NOMO-1 (cell line): ENCODE measurements at regions not wholly inside any gene's neighbourhood (a gene's known extent, or its start where the extent isn't known, plus 50 kb on each side); places are given as distances from the start of the nearest gene placed in this dataset.
"Not testable (repeated sequence)": the region's sequence is repeated elsewhere in the genome, so short reads cannot be mapped to it uniquely, and the experiment has no call there.

Experiments used
- DNase-seq, 2 experiments: peaks; one replicate each; lab custom pipeline; 2025; ENCODE audit not compliant: unreplicated experiment in 2 of 2; lab: John Stamatoyannopoulos, UW

- DNase-seq, result no peak
These were observed 242.2 kb downstream of the BLID start for GRCh38 chr11:121873766-121874165.

- DNase-seq, result no peak
These were observed 243.7 kb downstream of the BLID start for GRCh38 chr11:121872356-121872755.

GRCh38 chr11:121870206-121871045, 245.6 kb downstream of the BLID start:
- DNase-seq, result no peak

GRCh38 chr11:121869478-121869877, 246.5 kb downstream of the BLID start:
- DNase-seq, result no peak

- DNase-seq, result no peak
These were observed 249.3 kb downstream of the BLID start for GRCh38 chr11:121866754-121867153.

- DNase-seq, result peak; percentile 12 to 35
These were observed 251.4 kb downstream of the BLID start for GRCh38 chr11:121864660-121865059.

- DNase-seq, result no peak
These were observed 252.9 kb downstream of the BLID start for GRCh38 chr11:121863126-121863525.

- not testable (repeated sequence) for DNase-seq
These were observed 260.9 kb downstream of the BLID start for GRCh38 chr11:121855138-121855537.

GRCh38 chr11:121844016-121844415, 272.0 kb downstream of the BLID start:
- DNase-seq, result no peak

GRCh38 chr11:121842192-121842585, 273.8 kb downstream of the BLID start:
- DNase-seq, result no peak

GRCh38 chr11:121841487-121842191, 274.4 kb downstream of the BLID start:
- DNase-seq, result no peak

- DNase-seq, result no peak
These were observed 276.2 kb downstream of the BLID start for GRCh38 chr11:121839781-121840180.

GRCh38 chr11:121838571-121838970, 277.4 kb downstream of the BLID start:
- DNase-seq, result no peak

GRCh38 chr11:121833970-121834369, 282.0 kb downstream of the BLID start:
- no peak for DNase-seq

- peak; percentile 5 to 51 for DNase-seq
These were observed 286.8 kb downstream of the BLID start for GRCh38 chr11:121829159-121829643.

GRCh38 chr11:121814962-121815361, 301.1 kb downstream of the BLID start:
- no peak for DNase-seq

- no peak for DNase-seq
These were observed 301.7 kb downstream of the BLID start for GRCh38 chr11:121814296-121814695.

- no peak for DNase-seq
These were observed 305.7 kb downstream of the BLID start for GRCh38 chr11:121810291-121810690.

- DNase-seq, result no peak
These were observed 307.9 kb downstream of the BLID start for GRCh38 chr11:121808096-121808495.

GRCh38 chr11:121807051-121807450, 309.0 kb downstream of the BLID start:
- no peak for DNase-seq

GRCh38 chr11:121802542-121802941, 313.5 kb downstream of the BLID start:
- DNase-seq, result no peak

GRCh38 chr11:121801781-121802180, 314.2 kb downstream of the BLID start:
- DNase-seq, result no peak
